ENCODE measurements at regions not wholly inside any gene's neighbourhood (a gene's known extent, or its start where the extent isn't known, plus 50 kb on each side); places are given as distances from the start of the nearest gene placed in this dataset.
A peak's percentile ranks its signal among the peaks of the same experiment; 100 is the strongest.
"Not testable (repeated sequence)": the region's sequence is repeated elsewhere in the genome, so short reads cannot be mapped to it uniquely, and the experiment has no call there.

DNA sequence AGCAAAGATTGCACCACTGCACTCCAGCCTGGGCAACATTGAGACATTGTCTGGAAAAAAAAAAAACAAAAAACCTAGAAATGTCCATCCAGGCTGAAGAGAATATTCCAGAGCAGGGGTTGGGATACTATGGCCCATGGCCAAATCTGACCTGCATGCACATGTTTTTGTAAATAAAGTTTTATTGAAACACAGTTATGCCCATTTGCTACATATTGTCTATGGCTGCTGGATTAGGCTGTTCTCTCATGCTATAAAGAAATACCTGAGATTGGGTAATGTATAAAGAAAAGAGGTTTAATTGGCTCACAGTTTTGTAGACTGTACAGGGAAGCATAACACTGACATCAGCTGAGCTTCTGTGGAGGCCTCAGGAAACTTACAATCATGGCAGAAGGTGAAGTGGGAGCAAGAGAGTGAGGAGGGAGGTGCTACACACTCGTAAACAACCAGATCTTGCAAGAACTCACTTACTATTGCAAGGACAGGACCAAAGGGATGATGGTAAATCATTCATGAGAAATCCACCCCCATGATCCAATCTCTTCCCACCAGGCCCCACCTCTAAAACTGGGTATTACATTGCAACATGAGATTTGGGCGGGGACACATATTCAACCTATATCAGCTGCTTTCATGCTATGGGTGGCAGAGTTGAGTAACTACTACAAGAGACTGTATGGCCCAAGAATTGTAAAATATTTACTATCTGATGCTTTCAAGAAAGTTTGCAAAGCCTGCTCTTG, 137.8 kb upstream of the ROPN1B start:
- not testable (repeated sequence) for DNase-seq

- DNase-seq, result not testable (repeated sequence)
These were observed 133.4 kb upstream of the ROPN1B start for GRCh38 chr3:125835562-125835961.

DNA sequence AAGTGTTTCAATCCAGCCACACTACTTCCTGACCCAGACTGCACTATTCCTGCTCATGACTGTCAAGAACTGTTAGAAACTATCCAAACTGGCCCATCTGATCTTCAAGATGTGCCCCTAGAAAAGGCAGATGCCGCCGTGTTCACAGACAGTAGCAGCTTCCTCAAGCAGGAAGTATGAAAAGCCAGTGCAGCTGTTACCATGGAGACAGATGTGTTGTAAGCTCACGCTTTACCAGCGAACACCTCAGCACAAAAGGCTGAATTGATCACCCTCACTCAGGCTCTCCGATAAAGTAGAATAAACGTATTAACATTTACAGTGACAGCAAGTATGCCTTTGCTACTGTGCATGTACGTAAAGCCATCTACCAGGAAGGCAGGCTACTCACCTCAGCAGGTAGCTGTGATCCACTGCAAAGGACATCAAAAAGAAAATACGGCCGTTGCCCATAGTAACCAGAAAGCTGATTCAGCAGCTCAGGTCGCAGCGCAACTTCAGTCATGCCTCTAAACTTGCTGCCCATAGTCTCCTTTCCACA, 132.9 kb upstream of the ROPN1B start:
- DNase-seq, result not testable (repeated sequence)

- not testable (repeated sequence) for DNase-seq
These were observed 132.2 kb upstream of the ROPN1B start for GRCh38 chr3:125836786-125837185.

DNA sequence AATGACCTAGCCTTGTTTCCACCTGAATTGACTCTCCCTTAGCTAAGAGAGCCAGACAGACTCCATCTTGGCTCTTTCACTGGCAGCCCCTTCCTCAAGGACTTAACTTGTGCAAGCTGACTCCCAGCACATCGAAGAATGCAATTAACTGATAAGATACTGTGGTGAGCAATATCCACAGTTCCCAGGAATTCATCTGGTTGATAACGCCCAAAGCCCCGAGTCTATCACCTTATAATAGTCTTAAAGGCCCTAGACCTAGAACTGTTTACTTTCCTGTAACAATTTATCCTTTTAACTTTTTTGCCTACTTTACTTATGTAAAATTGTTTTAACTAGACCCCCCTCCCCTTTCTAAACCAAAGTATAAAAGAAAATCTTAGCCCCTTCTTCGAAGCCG, 130.1 kb upstream of the ROPN1B start:
- DNase-seq, result not testable (repeated sequence)

- DNase-seq, result not testable (repeated sequence)
These were observed 128.5 kb upstream of the ROPN1B start for GRCh38 chr3:125840465-125840864.

GRCh38 chr3:125847966-125848365, 121.0 kb upstream of the ROPN1B start:
- DNase-seq, result not testable (repeated sequence)

DNA sequence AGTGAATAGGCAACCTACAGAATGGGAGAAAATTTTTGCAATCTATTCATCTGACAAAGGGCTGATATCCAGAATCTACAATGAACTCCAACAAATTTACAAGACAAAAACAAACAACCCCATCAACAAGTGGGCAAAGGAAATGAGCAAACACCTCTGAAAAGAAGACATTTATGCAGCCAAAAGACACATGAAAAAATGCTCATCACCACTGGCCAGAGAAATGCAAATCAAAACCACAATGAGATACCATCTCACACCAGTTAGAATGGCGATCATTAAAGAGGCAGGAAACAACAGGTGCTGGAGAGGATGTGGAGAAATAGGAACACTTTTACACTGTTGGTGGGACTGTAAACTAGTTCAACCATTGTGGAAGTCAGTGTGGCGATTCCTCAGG, 114.0 kb upstream of the ROPN1B start:
- not testable (repeated sequence) for DNase-seq

DNA sequence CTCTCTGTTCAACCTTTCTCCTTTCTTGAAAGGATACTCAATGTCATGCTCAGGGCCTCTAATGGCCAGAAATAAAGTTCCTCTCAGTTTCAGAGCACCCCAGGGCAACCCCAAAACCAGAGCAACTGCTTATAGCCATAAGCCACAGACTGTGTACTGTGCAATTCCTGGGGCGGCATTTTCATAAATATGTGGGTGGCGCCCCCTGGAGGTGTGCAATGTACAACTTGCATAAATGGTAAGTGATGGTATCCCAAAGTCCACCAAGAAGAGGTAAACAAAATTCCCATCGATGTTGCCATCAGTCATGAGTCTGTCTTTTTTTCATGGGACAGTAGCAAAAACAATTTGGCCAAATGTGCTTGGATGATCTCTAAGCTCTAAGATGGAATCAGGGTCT, 108.4 kb upstream of the ROPN1B start:
- not testable (repeated sequence) for DNase-seq

DNA sequence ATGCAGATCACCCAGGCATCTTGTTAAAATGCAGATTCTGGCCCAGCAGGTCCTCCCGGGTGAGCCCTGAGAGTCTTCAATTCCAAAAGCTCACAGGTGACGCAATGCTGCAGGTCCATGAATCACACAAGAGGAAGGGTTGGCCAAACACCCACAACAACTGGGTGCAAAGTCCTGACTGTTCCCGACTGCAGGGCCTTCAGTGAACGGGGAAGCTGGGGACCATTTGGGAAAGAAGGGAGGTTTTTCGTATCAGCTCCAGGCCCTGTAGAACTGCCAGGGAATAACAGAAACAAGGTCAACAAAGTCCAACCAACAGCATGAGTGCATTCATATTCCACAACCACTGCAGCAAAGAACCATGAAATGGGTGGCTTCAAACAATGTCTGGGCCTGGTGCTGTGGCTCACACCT, 106.1 kb upstream of the ROPN1B start:
- DNase-seq, result not testable (repeated sequence)

DNA sequence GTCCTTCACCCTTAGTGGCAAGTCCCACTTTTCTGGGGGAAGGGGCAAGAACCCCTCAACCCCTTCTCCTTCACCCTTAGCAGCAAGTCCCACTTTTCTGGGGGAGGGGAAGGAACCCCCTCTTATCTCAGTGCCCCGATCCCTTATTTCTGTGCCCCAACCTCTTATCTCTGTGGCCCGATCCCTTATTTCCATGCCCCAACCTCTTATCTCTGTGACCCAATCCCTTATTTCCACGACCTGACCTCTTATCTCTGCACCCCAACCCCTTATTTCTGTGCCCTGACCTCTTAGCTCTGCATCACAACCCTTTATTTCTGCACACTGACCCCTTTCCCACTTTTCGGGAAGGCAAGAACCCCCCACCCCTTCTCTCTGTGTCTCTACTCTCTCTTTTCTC, 104.4 kb upstream of the ROPN1B start:
- not testable (repeated sequence) for DNase-seq

- peak; percentile 88 for DNase-seq
These were observed 83.0 kb upstream of the ROPN1B start for GRCh38 chr3:125886006-125886405.

- DNase-seq, result not testable (repeated sequence)
These were observed 69.8 kb upstream of the ROPN1B start for GRCh38 chr3:125899181-125899580.

- not testable (repeated sequence) for DNase-seq
These were observed 67.5 kb upstream of the ROPN1B start for GRCh38 chr3:125901473-125901872.

- DNase-seq, result not testable (repeated sequence)
These were observed 65.1 kb upstream of the ROPN1B start for GRCh38 chr3:125903780-125904455.

DNA sequence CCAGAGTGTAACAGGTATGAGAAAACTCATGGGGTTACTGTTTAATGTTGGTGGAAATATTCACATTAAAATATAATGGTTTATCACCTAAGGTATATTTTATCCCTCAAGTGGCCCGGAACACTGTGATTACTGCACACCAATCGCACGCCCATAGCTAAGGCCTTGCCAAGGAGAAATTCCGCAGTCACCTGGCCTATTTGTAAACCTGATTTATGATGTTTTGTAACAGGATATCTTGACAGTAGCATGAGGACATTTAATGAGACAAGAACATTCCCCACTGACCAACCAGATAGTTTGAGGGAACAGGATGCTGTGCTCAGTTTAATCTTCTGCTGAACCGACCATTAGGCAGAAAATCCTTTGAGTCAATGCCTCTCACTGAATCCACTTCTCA, 61.7 kb upstream of the ROPN1B start:
- not testable (repeated sequence) for DNase-seq

DNA sequence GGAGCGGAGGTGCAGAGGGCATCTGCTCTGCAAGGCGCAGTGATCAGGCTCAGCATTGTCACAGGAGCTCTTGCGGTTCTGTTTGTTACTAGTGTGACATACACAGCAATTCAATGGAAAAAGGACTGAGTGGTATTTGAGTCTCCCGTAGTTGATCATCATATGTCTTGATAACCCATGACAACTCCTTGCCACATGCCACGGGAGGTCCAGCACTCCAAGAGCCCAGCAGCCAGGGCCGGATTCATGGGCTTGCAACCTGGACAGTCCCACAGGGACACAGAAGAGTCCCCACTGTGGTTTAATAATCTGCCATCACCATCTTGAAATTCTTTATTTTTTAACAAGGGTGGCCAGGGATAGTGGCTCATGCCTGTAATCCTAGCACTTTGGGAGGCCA, 58.1 kb upstream of the ROPN1B start:
- not testable (repeated sequence) for DNase-seq

DNA sequence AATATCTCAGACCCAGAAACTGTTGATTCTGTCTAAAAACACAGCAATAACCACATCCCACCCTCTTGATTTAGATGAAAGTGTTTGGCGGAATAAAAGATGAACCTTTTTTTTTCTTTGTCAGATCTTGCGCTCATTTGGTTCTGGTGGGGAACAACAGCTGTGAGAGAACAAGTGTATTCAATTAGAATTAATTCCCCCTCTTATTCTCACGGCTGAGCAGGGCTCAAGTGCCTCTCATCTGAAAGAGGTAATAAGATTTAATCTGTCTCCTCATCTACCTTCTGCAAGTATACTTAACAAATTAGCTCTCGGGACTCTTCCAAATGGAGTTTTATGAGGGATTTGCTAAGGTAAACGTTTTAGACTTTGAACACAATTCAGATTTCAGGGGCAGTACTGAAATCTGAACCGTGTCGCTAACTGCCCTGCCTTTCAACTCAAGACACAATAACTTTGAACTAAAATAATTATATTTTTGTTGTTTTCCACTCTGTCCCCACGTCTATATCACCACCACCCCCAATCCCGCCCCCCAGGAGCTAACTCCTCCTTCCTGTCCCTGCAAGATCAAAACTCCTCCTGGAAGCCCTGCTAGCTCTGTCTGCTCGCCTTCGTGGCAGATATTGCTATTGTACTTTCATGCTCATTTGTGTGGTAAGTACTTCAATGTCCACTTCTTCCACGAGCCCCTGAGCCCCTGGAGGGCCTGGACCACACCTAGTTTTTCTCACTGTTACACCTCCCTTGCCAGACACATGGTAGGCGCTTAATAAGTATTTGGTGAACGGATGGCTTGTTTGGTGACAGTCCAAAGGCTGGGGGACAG, 54.2 kb upstream of the ROPN1B start:
- not testable (repeated sequence) for DNase-seq

DNA sequence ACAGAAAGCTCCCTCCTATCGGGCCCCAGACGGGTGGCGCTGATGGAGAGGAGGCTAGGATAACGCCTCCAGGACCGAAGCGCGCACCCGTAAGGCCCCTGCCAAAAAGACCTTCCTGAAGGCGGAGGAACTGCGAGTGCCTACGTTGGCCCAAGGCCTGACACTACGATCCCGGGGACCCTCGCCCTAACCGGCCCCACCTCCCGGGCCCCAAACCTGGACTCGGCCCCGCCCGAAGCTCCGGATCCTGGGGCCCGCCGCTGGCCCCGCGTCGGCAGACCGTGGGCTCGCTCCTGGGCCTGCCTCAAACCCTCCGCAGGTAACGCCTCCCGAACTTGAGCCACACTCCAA, 53.6 kb upstream of the ROPN1B start:
- not testable (repeated sequence) for DNase-seq

DNA sequence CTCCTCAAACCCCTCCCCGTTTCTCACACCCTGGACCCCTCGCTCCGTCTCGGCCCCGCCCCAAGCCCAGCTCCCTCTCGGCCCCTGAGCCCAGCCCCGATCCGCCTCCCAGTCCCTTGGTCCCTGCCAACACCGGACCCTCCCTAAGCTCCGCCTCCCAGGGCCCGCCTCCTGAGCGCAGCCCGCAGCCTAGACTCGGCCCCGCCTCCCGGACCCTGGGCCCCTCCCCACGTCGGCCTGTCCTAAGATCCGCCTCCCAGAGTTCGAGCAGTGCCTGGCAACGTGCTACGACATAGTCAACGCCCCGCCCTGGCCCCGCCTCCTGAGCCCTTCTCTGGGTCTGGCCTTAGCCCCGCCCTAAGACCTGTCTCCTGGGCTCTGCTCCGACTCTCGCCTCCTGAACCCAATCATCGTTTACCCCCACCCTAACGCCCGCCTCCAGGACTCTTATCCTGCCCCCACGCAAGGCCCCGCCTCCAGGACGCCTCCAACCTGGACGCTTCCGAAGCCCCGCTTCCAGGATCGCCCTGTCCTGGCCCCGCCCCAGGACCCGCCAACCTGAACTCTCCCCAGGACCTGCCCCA, 53.1 kb upstream of the ROPN1B start:
- peak; percentile 98 for DNase-seq

GRCh38 chr3:125916376-125916978, 52.5 kb upstream of the ROPN1B start:
- DNase-seq, result peak; percentile 97

GRCh38 chr3:125917020-125917549, 51.9 kb upstream of the ROPN1B start:
- not testable (repeated sequence) for DNase-seq
